Endothelial cell (in vitro differentiated cells): ENCODE measurements at regions not wholly inside any gene's neighbourhood (a gene's known extent, or its start where the extent isn't known, plus 50 kb on each side); places are given as distances from the start of the nearest gene placed in this dataset.

Experiments
- DNase-seq: peaks from one replicate; pipeline ENCODE4 v3.0.0; 2021; ENCODE audit warnings: low spot score
- H3K27ac Mint-ChIP-seq: one replicate; pipeline ENCODE4 v1.8.0; 2021; ENCODE audit warnings: mixed read lengths, inconsistent platforms; ENCODE audit not compliant: unreplicated experiment
- H3K27me3 Mint-ChIP-seq: one replicate; pipeline ENCODE4 v1.8.0; 2021; ENCODE audit warnings: mild to moderate bottlenecking, moderate library complexity, mixed read lengths, inconsistent platforms; ENCODE audit not compliant: unreplicated experiment
- H3K36me3 Mint-ChIP-seq: one replicate; pipeline ENCODE4 v1.8.0; 2021; ENCODE audit warnings: mild to moderate bottlenecking, low read depth, mixed read lengths, inconsistent platforms; ENCODE audit not compliant: unreplicated experiment
- H3K4me1 Mint-ChIP-seq: one replicate; pipeline ENCODE4 v1.8.0; 2021; ENCODE audit warnings: mild to moderate bottlenecking, mixed read lengths, inconsistent platforms; ENCODE audit not compliant: unreplicated experiment
- H3K4me3 Mint-ChIP-seq: one replicate; pipeline ENCODE4 v1.8.0; 2021; ENCODE audit warnings: mild to moderate bottlenecking, mixed read lengths, inconsistent platforms; ENCODE audit not compliant: unreplicated experiment
- H3K9me3 Mint-ChIP-seq: one replicate; pipeline ENCODE4 v1.8.0; 2021; ENCODE audit warnings: mixed read lengths, inconsistent platforms; ENCODE audit not compliant: unreplicated experiment
- TF ChIP-seq, protein P1 (sequence below): fragments of 200-600 bp; sonication (generic); IDR thresholded peaks from one replicate; pipeline ENCODE4 v1.5.0; 2021; ENCODE audit warnings: antibody characterized with exemption; ENCODE audit not compliant: unreplicated experiment

DNA sequence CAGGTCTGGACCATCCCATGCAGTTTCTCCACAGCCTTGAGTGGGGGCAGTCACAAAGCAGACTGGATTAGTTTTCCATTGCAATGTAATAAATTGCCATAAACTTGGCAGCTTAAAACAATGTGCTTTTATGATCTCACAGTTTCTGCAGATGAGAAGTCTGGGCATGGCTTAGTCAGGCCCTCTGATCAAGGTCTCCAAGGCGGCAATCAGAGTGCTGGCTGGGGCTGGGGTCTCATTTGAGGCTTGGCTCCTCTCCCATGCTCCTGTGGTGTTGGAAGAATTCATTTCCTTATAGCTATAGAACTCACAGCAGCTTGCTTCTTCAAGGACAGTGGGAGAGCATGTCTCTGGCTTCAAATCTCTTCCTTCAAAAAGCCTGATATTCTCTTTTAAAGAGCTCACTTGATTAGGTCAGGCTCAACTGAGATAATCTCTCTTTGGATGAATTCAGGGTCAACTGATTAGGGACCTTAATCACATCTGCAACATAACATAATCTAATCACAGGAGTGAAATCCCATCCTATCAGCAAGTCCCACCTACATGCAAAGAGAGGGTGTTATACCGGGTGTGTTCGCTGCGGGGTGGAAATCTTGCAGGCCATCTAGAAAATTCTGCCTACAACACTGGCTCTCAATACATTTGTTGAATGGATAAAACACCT lies 77.4 kb upstream of the SULF2 start:
- peaks cover 8% of the 10 kb centered on the region for H3K9me3 Mint-ChIP-seq
- no peaks in the 10 kb centered on the region for H3K36me3 Mint-ChIP-seq
- DNase-seq = no peak
- no peak overlapping the region for H3K27ac Mint-ChIP-seq
- TF ChIP-seq, protein P1, sequence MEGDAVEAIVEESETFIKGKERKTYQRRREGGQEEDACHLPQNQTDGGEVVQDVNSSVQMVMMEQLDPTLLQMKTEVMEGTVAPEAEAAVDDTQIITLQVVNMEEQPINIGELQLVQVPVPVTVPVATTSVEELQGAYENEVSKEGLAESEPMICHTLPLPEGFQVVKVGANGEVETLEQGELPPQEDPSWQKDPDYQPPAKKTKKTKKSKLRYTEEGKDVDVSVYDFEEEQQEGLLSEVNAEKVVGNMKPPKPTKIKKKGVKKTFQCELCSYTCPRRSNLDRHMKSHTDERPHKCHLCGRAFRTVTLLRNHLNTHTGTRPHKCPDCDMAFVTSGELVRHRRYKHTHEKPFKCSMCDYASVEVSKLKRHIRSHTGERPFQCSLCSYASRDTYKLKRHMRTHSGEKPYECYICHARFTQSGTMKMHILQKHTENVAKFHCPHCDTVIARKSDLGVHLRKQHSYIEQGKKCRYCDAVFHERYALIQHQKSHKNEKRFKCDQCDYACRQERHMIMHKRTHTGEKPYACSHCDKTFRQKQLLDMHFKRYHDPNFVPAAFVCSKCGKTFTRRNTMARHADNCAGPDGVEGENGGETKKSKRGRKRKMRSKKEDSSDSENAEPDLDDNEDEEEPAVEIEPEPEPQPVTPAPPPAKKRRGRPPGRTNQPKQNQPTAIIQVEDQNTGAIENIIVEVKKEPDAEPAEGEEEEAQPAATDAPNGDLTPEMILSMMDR = no peak
- no peaks in the 10 kb centered on the region for H3K4me1 Mint-ChIP-seq
- H3K4me3 Mint-ChIP-seq = no peak overlapping the region
- peaks cover 5% of the 10 kb centered on the region for H3K27me3 Mint-ChIP-seq

DNA sequence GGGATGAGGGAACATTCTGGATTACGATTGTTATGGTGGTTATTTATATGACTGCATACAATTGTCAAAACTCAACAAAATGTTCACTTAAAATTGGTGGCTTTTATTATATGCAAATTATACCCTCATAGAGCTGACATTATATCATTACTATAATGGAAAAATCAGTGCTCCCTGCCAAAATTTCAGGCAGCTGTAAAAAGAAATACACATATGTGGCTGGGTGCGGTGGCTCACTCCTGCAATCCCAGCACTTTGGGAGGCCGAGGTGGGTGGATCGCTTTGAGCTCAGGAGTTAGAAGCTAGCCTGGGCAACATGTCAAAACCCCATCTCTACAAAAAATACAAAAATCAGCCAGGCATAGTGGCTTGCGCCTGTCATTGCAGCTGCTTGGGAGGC lies 75.8 kb upstream of the SULF2 start:
- Mint-ChIP-seq H3K4me3 (no peak overlapping the region), H3K27me3 (peaks cover 8% of the 10 kb centered on the region), H3K27ac (no peak overlapping the region), H3K9me3 (peaks cover 8% of the 10 kb centered on the region), H3K4me1 (no peaks in the 10 kb centered on the region), H3K36me3 (no peaks in the 10 kb centered on the region)
- TF ChIP-seq, protein P1 = no peak
- no peak for DNase-seq

DNA sequence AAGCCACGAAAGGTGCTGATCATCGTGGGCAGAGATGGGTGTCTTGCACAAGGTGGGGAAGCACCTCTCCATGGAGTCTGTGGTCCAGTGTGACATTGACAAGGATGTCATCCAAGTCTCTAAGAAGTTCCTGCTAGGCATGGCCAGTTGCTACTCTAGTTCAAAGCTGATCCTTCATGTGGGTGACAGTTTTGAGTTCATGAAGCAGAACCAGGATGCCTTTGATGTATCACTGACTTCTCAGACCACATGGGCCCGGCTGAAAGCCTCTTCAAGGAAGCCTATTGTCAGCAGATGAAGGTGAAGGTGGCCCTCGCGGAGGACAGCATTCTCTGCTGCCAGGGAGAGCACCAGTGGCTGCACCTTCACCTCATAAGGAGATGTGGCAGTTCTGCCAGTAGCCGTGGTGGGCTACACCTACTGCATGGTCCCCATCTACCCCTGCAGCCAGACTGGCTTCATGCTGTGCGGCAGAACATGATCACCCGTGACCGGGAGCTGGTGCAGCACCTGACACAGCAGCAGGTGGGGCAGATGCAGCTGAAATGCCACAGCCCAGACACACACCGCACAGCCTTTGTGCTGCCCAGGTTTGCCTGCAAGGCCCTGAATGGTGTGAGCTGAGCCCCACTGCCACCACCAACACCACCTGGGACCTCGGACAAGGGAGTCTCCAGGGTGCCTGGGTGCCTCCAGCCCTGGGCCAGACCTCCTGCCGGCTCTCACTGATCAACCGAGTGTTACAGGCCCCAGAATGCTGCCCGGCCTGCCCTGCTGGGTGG lies 75.0 kb upstream of the SULF2 start:
- TF ChIP-seq, protein P1 = no peak
- no peak for DNase-seq
- peaks cover 8% of the 10 kb centered on the region for H3K27me3 Mint-ChIP-seq
- no peaks in the 10 kb centered on the region for H3K4me1 Mint-ChIP-seq
- H3K4me3 Mint-ChIP-seq = no peak overlapping the region
- no peaks in the 10 kb centered on the region for H3K36me3 Mint-ChIP-seq
- H3K27ac Mint-ChIP-seq = no peak overlapping the region
- H3K9me3 Mint-ChIP-seq = peaks cover 8% of the 10 kb centered on the region

DNA sequence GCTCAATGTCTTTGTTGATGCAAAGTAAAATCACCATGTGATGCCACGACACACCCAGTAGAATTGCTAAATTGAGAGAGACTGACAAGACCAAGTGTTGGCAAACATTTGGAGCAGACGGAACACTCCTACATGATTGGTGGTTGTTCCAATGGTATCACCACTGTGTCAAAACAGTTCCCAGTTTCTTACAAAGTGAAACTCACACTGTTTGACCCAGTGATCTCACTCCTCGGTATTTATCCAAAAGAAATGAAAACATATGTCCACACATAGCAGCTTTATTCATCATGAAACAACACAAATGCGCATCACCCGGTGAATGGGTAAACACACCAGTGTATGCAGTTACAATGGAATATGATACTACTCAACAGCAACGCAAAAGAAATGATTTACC lies 74.0 kb upstream of the SULF2 start:
- TF ChIP-seq, protein P1 = no peak
- Mint-ChIP-seq H3K27me3 (peaks cover 8% of the 10 kb centered on the region), H3K36me3 (no peaks in the 10 kb centered on the region), H3K9me3 (peaks cover 8% of the 10 kb centered on the region), H3K4me1 (no peaks in the 10 kb centered on the region), H3K27ac (no peak overlapping the region), H3K4me3 (no peak overlapping the region)
- DNase-seq = no peak
